ENCODE measurements at regions not wholly inside any gene's neighbourhood (a gene's known extent, or its start where the extent isn't known, plus 50 kb on each side); places are given as distances from the start of the nearest gene placed in this dataset.

- TF ChIP-seq CTCF (IDR thresholded peaks at IDR 0.05; ENCODE audit: extremely low read depth, insufficient read depth, missing control alignments), result no peak
- in situ Hi-C loops (cut with MboI; ENCODE audit: low pct_unique_long_range_greater_than_20kb, low sequenced_read_pairs, unreplicated experiment), result no loop called here
- DNase-seq (ENCODE audit: low spot score), result no peak
Observed at GRCh38 chrX:131725001-131725654, 181.3 kb downstream of the OR13H1 start.

- DNase-seq (ENCODE audit: low spot score), result no peak
- in situ Hi-C loops (cut with MboI; ENCODE audit: low pct_unique_long_range_greater_than_20kb, low sequenced_read_pairs, unreplicated experiment), result no loop called here
- no peak for TF ChIP-seq CTCF (IDR thresholded peaks at IDR 0.05; ENCODE audit: extremely low read depth, insufficient read depth, missing control alignments)
Observed at GRCh38 chrX:131727778-131728177, 183.9 kb downstream of the OR13H1 start.

DNA sequence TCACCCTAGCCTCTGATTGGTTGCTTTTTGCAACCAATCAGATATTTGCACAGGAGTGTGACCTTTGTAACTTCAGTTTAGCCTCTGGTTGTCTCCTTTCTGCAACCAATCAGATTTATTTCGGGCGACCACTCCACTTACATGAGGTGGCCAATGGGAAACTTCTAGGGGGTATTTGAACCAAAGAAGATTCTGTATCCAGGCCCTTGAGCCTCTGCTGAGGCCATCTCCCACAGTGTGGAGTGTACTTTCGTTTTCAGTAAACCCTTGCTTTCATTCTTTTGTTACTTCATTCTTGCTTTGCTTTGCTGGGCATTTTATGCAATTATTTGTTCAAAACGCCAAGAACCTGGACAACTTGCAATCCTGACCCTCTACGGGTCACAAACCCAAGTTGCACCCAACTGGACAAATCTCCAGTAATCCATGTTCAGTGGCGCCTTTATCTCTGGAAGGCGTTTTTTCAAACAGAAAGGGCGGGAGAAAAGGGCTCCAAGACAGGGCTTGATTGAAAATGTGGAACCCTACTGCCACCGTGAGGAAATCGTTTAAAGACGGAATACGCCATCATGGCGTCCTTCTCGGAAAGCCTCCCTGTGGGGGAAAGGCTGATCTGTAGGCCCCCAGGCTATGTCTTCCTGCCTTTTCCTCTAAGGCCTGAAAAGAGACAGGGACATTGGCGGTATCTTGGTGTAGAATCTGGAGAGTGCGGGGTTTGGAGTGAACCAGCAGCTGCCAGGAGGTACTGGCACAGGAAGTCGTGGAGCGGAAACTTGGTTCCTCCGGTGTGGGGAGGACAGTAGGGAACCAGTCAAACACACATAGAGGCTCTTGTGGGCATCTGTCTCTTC lies 184.6 kb downstream of the OR13H1 start:
- in situ Hi-C loops (cut with MboI; ENCODE audit: low pct_unique_long_range_greater_than_20kb, low sequenced_read_pairs, unreplicated experiment), result no loop called here
- DNase-seq (ENCODE audit: low spot score), result peak; percentile 31
- TF ChIP-seq CTCF (IDR thresholded peaks at IDR 0.05; ENCODE audit: extremely low read depth, insufficient read depth, missing control alignments), result peak; percentile 60

GRCh38 chrX:131729295-131729694 lies 185.4 kb downstream of the OR13H1 start:
- DNase-seq (ENCODE audit: low spot score), result peak; percentile 53
- peak; percentile 55 for TF ChIP-seq CTCF (IDR thresholded peaks at IDR 0.05; ENCODE audit: extremely low read depth, insufficient read depth, missing control alignments)
- in situ Hi-C loops (cut with MboI; ENCODE audit: low pct_unique_long_range_greater_than_20kb, low sequenced_read_pairs, unreplicated experiment), result no loop called here

DNA sequence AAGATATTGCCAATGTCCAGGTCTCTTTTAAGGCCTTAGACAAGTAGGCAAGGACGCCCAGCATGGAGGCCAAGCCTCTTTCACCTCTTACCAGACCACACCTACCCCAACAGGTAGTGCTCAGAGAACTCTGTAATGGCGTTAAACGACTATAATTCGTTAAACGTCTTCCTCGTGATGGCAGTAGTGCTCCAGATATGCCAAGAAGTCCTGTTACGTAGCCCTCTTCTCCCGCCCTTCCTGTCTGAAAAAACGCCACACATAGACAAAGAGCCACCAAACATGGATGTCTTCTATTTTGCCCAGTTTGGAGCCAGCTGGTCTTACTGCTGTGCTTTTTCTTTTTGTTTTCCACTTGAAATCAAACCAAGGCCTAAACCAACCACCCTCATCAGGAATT lies 190.7 kb downstream of the OR13H1 start:
- no peak for TF ChIP-seq CTCF (IDR thresholded peaks at IDR 0.05; ENCODE audit: extremely low read depth, insufficient read depth, missing control alignments)
- in situ Hi-C loops (cut with MboI; ENCODE audit: low pct_unique_long_range_greater_than_20kb, low sequenced_read_pairs, unreplicated experiment), result no loop called here
- no peak for DNase-seq (ENCODE audit: low spot score)

GRCh38 chrX:131735127-131735526 lies 191.3 kb downstream of the OR13H1 start:
- no peak for DNase-seq (ENCODE audit: low spot score)
- TF ChIP-seq CTCF (IDR thresholded peaks at IDR 0.05; ENCODE audit: extremely low read depth, insufficient read depth, missing control alignments), result no peak
- in situ Hi-C loops (cut with MboI; ENCODE audit: low pct_unique_long_range_greater_than_20kb, low sequenced_read_pairs, unreplicated experiment), result no loop called here

Data from GM13977 (cell line).